Motor neuron (in vitro differentiated cells): ENCODE measurements at regions not wholly inside any gene's neighbourhood (a gene's known extent, or its start where the extent isn't known, plus 50 kb on each side); places are given as distances from the start of the nearest gene placed in this dataset.
A peak's percentile ranks its signal among the peaks of the same experiment; 100 is the strongest.
"Not testable (repeated sequence)": the region's sequence is repeated elsewhere in the genome, so short reads cannot be mapped to it uniquely, and the experiment has no call there.

ENCODE experiments used
- ATAC-seq, 8 experiments: fragments of 200-7000 bp; cut with Tn5 transposase; replicated peaks in 6 of 8; 2 replicates each; pipeline ENCODE4 v1.8.0; 2021; ENCODE audit warnings: mild to moderate bottlenecking in 8 of 8, moderate library complexity in 8 of 8
- H3K27ac ChIP-seq, 2 donors: fragments of 250-450 bp; sonication (Bioruptor Pico); 2 replicates each; pipeline ENCODE4 v1.9.0; 2021; ENCODE audit warnings: antibody characterized with exemption in 2 of 2, mild to moderate bottlenecking in 2 of 2, moderate library complexity in 1 of 2
- H3K4me1 ChIP-seq, 2 donors: fragments of 250-450 bp; sonication (Bioruptor Pico); replicated peaks in 1 of 2; 2 replicates each; pipeline ENCODE4 v1.6.1; 2021; ENCODE audit warnings: antibody characterized with exemption in 2 of 2, mild to moderate bottlenecking in 2 of 2, moderate library complexity in 1 of 2
- H3K4me3 ChIP-seq, 5 donors: fragments of 250-450 bp; sonication (Bioruptor Pico); 2 replicates each; pipeline ENCODE4 v1.9.0; 2021; ENCODE audit warnings: antibody characterized with exemption in 5 of 5, mild to moderate bottlenecking in 5 of 5, moderate library complexity in 4 of 5
- WGBS, 10 experiments: fragments of 450-650 bp; shearing (Covaris generic); methylation state at CpG; one replicate each; pipeline ENCODE4 v1.0.0; 2022; 5-methylcytosine and 5-hydroxymethylcytosine counted together
- in situ Hi-C, 9 experiments: fragments of 400-800 bp; cut with MboI; loops; one replicate each; pipeline ENCODE4 v1.15.0; 2021; ENCODE audit warnings: low sequenced_read_pairs in 9 of 9, low pct_unique_long_range_greater_than_20kb in 2 of 9; ENCODE audit not compliant: unreplicated experiment in 9 of 9

DNA sequence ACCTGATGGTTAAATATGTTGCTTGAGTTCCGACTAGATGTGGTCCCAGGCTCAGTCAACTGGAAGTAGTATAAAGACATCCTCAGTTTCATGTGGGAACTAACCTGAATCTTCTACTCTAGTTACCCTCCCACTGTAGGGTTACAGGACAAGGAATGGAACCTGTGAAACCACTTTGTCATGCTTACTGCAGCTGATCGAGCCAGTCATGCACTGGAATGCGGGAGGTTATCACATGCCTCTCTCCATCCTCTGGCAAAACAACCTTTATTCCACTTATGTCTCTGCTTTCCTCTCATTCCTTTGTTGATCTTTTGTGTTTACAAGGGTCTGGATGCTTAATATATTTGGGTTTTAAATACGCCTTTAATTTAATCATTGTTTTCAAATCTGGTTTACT is 111.9 kb upstream of the DDHD1 start:
- no peaks in the 10 kb centered on the region for H3K4me1 ChIP-seq
- in situ Hi-C loops, result no loop called here
- no peak overlapping the region for H3K4me3 ChIP-seq
- ATAC-seq, result no peak
- WGBS, 10 experiments, result 80 to 94% (median 85%) methylated on average over 1 to 4 of the region's 4 CpGs
- H3K27ac ChIP-seq, result no peak overlapping the region

DNA sequence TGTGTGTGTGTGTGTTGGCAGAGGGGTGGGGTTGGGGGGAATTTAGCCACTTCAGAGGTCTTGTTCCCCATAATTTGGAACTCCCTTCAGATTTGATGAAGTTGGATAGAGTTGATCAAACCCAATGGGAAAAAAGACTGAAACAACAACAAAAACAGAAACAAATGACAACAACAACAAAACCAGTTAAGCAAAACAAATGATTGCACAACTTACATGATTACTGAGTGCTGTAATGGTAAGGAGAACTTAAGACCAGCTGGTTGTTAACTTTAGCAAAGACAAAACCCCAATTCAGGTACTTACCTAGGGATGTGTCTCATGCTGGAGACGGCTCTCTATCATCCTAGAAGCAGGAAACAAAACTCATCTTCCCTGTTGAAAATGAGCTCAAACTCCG is 107.8 kb upstream of the DDHD1 start:
- 42 to 100% (median 83%) methylated on average over 1 to 2 of the region's 2 CpGs; no CpG with 5 or more reads in 4 of the 10 experiments for WGBS, 10 experiments
- no peak for ATAC-seq
- in situ Hi-C loops, result no loop called here
- H3K4me1 ChIP-seq, result no peaks in the 10 kb centered on the region
- H3K4me3 ChIP-seq, result no peak overlapping the region
- H3K27ac ChIP-seq, result no peak overlapping the region

DNA sequence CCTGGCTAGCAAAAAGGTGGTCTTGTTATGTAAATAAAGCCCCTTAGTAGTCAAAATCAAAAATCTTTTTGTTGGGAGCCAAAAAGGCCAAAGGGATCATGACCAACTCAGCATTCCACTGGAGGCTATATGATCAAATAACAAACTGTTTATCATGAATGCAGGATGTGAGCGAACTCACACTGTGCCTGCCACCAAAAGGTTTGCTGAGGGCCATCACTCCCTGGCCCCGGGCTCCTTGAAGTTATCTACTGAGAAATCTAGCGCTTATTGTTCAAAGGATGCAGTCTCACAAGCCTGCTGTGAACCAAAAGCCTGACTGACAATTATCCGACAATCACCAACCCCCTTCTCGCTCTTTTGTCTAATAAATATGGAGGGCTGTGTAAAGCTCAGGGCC is 107.2 kb upstream of the DDHD1 start:
- Histone ChIP-seq H3K4me3 (no peak overlapping the region), H3K27ac (no peak overlapping the region), H3K4me1 (no peaks in the 10 kb centered on the region)
- 64 to 100% (median 75%) methylated on average over 2 to 5 of the region's 5 CpGs; no CpG with 5 or more reads in 4 of the 10 experiments for WGBS, 10 experiments
- ATAC-seq, result no peak
- in situ Hi-C loops, result no loop called here

- whole genome bisulfite sequencing, 10 experiments, result 17 to 92% (median 80%) methylated on average over 1 of the region's 1 CpG; no CpG with 5 or more reads in 4 of the 10 experiments
These were observed 99.0 kb upstream of the DDHD1 start for GRCh38 chr14:53252141-53252540.

GRCh38 chr14:53249059-53249458 is 95.9 kb upstream of the DDHD1 start:
- in situ Hi-C loops, result no loop called here
- Histone ChIP-seq H3K4me3 (no peak overlapping the region), H3K27ac (no peak overlapping the region), H3K4me1 (no peaks in the 10 kb centered on the region)
- peak in 1 of 8 experiments; percentile 18 for ATAC-seq
- WGBS, 10 experiments, result 0 to 80% (median 12%) methylated on average over 1 of the region's 1 CpG; no CpG with 5 or more reads in 2 of the 10 experiments

More at GRCh38 chr14:53252141-53252540, 99.0 kb upstream of the DDHD1 start:
- Histone ChIP-seq H3K4me3 (no peak overlapping the region), H3K27ac (no peak overlapping the region), H3K4me1 (no peaks in the 10 kb centered on the region)
- in situ Hi-C loops, result no loop called here
- no peak for ATAC-seq

DNA sequence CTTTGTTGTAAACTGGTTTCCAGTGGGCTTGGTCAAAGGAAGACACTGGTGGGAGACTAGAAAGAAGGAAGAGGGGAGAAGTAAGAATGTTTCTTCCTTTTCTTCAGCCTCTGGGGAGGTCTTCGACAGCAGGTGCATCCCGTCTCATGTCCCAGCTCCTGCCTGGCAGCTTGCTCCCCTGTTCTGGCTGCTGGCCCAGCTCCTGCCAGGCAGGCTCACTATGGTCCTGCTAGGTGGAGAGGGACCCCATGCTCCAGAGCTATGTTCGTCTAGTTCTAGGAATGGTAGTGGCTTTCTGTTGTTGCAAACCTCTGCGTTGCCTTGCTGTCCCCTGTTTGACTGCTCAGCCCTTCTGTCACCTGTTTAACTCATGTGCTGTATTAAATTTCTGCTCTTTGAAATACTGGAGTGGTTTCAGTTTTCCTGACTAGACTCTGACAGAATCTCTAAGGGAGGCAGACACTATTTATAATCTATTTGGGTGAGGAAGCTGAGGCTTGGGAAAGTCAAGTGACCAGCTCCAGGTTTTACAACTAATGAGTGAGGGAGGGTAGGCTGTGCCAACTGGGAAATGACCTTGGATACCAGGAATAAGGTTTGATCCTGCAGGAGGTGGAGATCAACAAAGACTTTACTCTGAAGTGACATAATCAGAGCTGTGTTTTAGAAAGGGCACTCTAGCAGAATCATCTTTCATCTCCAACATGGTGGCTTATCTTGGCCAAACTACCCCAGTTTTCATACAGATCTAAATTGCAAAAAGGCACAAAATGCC is 94.7 kb upstream of the DDHD1 start:
- ATAC-seq, result no peak
- H3K4me3 ChIP-seq, result no peak overlapping the region
- H3K4me1 ChIP-seq, result no peaks in the 10 kb centered on the region
- H3K27ac ChIP-seq, result no peak overlapping the region
- WGBS, 10 experiments, result 50 to 100% (median 93%) methylated on average over 1 to 3 of the region's 4 CpGs; no CpG with 5 or more reads in 4 of the 10 experiments
- in situ Hi-C loops, result no loop called here

DNA sequence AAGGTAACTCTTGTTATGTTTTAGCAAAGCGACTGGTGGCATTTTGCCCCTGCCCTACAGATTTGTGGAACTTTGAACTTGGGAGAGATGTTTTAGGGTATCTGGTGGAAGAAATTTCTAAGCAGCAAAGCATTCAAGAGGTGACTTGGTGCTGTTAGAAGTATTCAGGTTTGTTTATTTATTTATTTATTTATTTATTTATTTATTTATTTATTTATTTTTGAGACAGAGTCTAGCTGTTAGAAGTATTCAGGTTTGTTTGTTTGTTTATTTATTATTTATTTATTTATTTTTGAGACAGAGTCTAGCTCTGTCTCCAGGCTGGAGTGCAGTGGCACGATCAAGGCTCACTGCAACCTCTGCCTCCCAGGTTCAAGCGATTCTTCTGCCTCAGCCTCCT is 89.8 kb upstream of the DDHD1 start:
- in situ Hi-C loops, H3K4me3 ChIP-seq, ATAC-seq, H3K27ac ChIP-seq, H3K4me1 ChIP-seq: not testable (repeated sequence)
- 27 to 100% (median 92%) methylated on average over 1 to 3 of the region's 3 CpGs; no CpG with 5 or more reads in 2 of the 10 experiments for WGBS, 10 experiments

- H3K27ac ChIP-seq, result no peak overlapping the region
- in situ Hi-C loops, result no loop called here
- WGBS, 10 experiments, result 57 to 90% (median 89%) methylated on average over 1 of the region's 1 CpG; no CpG with 5 or more reads in 3 of the 10 experiments
- H3K4me3 ChIP-seq, result no peak overlapping the region
- no peak for ATAC-seq
- no peaks in the 10 kb centered on the region for H3K4me1 ChIP-seq
These were observed 84.4 kb upstream of the DDHD1 start for GRCh38 chr14:53237488-53237887.

GRCh38 chr14:53236708-53237107 is 83.6 kb upstream of the DDHD1 start:
- Histone ChIP-seq H3K27ac (no peak overlapping the region), H3K4me3 (no peak overlapping the region), H3K4me1 (no peaks in the 10 kb centered on the region)
- WGBS, 10 experiments, result 29 to 100% (median 92%) methylated on average over 1 to 3 of the region's 3 CpGs; no CpG with 5 or more reads in 1 of the 10 experiments
- no peak for ATAC-seq
- in situ Hi-C loops, result no loop called here

GRCh38 chr14:53231171-53231570 is 78.0 kb upstream of the DDHD1 start:
- Histone ChIP-seq H3K27ac (no peak overlapping the region), H3K4me3 (no peak overlapping the region), H3K4me1 (no peaks in the 10 kb centered on the region)
- ATAC-seq, result peak in 3 of 8 experiments; percentile 25 to 50 (median 43)
- 0 to 100% (median 72%) methylated on average over 1 to 3 of the region's 3 CpGs for WGBS, 10 experiments
- in situ Hi-C loops, result no loop called here

GRCh38 chr14:53228966-53229365 is 75.8 kb upstream of the DDHD1 start:
- Histone ChIP-seq H3K27ac (no peak overlapping the region), H3K4me3 (no peak overlapping the region), H3K4me1 (no peaks in the 10 kb centered on the region)
- ATAC-seq, result no peak
- 34 to 100% (median 65%) methylated on average over 1 to 4 of the region's 4 CpGs for WGBS, 10 experiments
- in situ Hi-C loops, result no loop called here

GRCh38 chr14:53227154-53227718 is 74.1 kb upstream of the DDHD1 start:
- no peak for ATAC-seq
- 60% methylated on average over 1 of the region's 4 CpGs; no CpG with 5 or more reads in 8 of the 10 experiments for WGBS, 10 experiments
- in situ Hi-C loops, result no loop called here

GRCh38 chr14:53226553-53226952 is 73.4 kb upstream of the DDHD1 start:
- H3K27ac ChIP-seq, result no peak overlapping the region
- H3K4me1 ChIP-seq, result no peaks in the 10 kb centered on the region
- 0 to 100% (median 100%) methylated on average over 1 to 3 of the region's 5 CpGs; no CpG with 5 or more reads in 5 of the 10 experiments for WGBS, 10 experiments
- in situ Hi-C loops, result no loop called here
- peak in 1 of 8 experiments; percentile 49 for ATAC-seq
- H3K4me3 ChIP-seq, result no peak overlapping the region

More at GRCh38 chr14:53227154-53227718, 74.1 kb upstream of the DDHD1 start:
- Histone ChIP-seq H3K4me1 (no peaks in the 10 kb centered on the region), H3K27ac (no peak overlapping the region), H3K4me3 (no peak overlapping the region)
